NCI-H446 treated with DMSO at 0.1 percent for 48 hours (cell line): ENCODE measurements at regions not wholly inside any gene's neighbourhood (a gene's known extent, or its start where the extent isn't known, plus 50 kb on each side); places are given as distances from the start of the nearest gene placed in this dataset.

Experiments
- DNase-seq: peaks from one replicate; lab custom pipeline; 2025; lab: John Stamatoyannopoulos, UW

GRCh38 chr20:60999250-60999649 lies 252.8 kb upstream of the CDH4 start:
- DNase-seq = no peak

DNA sequence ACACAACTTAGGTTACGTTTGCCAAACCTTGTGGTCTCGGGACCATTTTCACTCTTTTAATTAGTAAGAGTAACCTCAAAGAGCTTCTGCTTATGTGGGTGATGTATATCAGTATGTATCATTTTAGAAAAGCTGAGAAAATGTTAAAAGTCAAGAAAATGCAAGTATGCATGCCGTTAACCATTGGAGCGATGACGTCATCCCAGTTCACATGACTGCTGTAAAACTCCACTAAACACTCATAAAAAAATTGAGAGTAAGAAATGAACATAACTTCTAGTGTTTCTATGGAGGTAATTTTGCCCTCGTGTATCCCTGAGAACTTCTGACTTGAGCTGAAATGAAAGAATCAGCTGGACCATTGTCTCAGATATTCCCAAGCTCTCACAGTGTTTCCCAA lies 250.0 kb upstream of the CDH4 start:
- no peak for DNase-seq

DNA sequence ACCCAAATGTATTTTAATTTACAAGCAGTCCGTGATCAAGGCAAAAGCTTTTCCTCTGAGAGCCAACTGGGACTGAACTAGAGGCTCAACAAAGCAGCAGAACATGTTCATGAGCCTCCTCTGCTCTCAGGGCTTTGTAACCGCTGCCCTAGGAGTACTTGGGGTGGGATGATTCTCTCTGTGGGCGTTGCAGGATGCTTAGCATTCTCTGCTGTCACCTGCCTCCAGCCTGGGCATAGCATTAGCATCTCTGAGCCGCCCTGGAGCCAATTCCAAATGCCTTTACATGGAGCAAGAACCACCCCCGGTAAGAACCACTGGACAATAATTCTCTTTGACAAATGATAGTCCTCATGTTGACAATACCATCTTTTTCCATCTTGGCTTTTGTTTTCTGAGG lies 237.6 kb upstream of the CDH4 start:
- no peak for DNase-seq

DNA sequence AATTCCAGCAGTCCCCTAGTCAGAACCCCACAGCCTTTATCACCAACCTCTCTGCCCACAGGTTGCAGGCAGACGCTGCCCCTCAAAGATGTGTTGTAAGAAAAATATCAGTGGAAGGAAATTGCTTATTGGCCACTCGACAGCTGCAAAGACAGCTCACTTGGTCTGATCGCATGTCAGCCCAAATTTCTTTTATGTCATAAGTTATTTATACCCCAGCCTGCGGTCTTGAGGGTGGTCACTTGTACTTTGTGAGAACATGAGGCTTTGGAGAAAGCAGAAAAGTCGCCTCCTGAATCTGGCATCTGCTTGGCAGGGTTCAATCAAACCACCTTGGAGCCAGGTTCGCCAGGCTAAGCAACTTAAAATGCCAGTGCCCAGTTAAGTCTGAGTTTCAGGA lies 236.5 kb upstream of the CDH4 start:
- DNase-seq = no peak

- no peak for DNase-seq
These were observed 232.7 kb upstream of the CDH4 start for GRCh38 chr20:61019322-61019721.

- DNase-seq = no peak
These were observed 228.4 kb upstream of the CDH4 start for GRCh38 chr20:61023612-61024011.

GRCh38 chr20:61024390-61024789 lies 227.7 kb upstream of the CDH4 start:
- no peak for DNase-seq

DNA sequence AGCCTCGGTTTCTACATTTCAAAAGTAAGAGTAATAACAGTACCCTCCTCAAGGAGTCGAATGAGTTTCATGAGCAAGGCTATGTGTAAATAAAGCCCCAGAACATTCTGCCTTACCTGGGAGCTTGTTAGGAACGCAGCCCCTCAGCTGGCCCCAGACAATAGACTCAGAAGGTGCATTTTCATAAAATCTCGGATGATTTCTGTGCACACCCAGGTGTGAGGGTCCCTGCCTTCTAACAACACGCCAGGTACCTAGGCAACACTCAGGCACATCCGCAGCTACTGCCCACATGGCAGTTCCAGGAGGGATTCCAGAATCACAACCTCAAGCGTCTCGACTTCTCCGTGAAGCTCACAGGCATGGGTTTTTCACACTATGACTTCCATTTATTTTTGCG lies 226.5 kb upstream of the CDH4 start:
- DNase-seq = no peak

DNA sequence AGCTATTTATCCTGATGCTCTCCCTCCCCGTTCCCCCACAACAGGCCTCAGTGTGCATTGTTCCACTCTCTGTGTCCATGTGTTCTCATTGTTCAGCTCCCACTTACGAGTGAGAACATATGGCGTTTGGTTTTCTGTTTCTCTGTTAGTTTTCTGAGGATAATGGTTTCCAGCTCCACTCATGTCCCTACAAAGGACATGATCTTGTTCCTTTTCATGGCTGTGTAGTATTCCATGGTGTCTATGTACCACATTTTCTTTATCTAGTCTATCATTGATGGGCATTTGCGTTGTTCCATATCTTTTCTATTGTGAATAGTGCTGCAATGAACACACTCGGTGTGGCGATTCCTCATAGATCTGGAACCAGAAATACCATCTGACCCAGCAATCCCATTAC lies 225.9 kb upstream of the CDH4 start:
- no peak for DNase-seq

- no peak for DNase-seq
These were observed 225.3 kb upstream of the CDH4 start for GRCh38 chr20:61026731-61027130.

- no peak for DNase-seq
These were observed 224.8 kb upstream of the CDH4 start for GRCh38 chr20:61027218-61027617.

GRCh38 chr20:61030130-61030529 lies 221.9 kb upstream of the CDH4 start:
- DNase-seq = no peak

- DNase-seq = no peak
These were observed 220.8 kb upstream of the CDH4 start for GRCh38 chr20:61031101-61031830.

- no peak for DNase-seq
These were observed 214.6 kb upstream of the CDH4 start for GRCh38 chr20:61037498-61037897.

- DNase-seq = no peak
These were observed 210.6 kb upstream of the CDH4 start for GRCh38 chr20:61041481-61041880.

DNA sequence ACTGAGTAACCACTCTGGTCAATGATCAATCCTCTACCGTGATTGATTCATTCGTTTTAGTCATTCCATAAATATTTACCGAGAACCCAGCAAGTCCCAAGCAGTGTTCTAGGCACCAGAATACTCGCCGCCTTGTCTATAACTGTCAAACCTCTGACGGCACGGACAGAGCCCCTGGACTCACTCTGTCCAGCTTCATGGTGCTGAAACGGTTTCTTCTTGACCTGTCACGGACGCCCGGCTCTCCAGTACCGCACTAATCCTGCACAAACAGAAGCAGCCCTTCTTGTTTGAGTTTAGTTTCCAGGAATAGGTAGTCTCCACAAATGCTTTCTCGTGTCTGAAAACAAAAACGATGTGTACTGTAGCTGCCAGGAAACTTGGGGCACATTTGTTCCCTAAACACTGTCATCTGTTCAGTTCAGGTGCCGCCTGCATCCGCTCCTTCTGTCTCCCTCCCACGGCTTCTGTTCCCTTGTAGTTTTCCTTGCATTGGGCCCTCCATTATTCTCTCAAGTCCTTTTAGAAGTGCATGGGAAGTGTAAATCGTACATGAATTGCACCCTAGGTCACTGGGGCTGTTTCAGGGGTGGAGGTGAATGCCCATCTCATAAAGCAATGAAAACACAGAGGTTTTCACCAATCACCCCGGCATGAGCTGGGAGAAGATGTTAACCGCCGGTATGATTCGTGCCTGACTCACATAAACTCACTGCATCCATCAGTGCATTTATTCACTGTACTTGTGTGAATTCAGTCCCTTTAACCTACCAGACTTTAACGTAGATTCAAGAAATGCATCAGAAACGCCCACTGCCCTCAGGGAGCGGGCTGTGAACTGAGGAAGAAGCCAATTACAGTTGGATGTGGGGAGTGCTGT lies 209.3 kb upstream of the CDH4 start:
- no peak for DNase-seq

DNA sequence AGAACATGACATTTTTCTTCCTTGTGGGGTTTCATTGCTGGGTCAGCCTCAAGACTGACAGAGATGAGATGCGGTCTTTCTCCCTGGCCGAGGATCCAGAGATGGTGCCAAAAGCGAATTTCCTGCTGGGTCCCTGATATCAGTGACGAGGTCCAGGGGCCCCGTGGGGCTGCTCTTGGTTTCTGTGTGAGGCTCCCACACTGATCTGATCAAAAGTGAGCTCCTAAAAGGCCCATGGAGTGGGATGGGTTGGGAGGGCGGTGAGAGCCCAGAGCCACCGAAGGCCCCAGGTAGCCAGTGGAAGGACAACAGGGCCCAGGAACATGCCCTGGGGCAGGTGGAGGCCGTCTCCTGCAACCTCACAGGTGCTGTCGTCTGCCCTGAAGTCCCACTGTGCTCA lies 208.4 kb upstream of the CDH4 start:
- no peak for DNase-seq

DNA sequence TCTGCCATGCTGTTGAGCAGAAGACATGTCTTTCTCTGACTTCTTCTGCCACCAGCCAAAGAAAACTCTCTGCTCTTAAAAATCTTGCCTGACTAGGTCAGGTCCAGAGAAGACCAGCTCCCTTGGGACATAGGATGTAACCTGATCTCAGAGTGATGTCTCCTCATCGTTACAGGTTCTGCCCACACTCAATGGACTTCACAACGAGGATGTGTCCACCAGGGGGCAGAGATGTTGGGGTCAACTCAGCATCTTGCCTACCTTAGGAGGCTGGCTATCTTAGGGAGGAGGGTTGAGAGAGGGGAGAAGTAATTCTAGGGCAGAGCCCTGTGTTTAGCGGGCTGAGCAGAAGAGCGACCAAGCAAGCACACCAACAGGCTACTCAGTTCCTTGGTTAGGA lies 207.6 kb upstream of the CDH4 start:
- DNase-seq = no peak

DNA sequence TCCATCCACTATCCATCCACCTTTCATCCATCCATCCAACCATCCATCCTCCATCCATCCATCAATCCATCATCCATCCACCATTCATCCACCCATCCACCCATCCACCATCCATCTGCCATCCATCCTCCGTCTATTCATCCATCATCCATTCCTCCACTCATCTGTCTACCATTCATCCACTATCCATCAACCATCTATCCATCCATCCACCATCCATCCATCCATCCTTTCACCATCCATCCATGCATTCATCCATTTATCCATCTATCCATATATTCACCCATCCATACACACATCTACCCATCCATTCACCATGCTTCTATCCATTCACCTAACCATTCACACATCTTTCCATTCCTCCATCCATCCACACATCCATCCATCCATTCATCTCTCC lies 207.0 kb upstream of the CDH4 start:
- no peak for DNase-seq

DNA sequence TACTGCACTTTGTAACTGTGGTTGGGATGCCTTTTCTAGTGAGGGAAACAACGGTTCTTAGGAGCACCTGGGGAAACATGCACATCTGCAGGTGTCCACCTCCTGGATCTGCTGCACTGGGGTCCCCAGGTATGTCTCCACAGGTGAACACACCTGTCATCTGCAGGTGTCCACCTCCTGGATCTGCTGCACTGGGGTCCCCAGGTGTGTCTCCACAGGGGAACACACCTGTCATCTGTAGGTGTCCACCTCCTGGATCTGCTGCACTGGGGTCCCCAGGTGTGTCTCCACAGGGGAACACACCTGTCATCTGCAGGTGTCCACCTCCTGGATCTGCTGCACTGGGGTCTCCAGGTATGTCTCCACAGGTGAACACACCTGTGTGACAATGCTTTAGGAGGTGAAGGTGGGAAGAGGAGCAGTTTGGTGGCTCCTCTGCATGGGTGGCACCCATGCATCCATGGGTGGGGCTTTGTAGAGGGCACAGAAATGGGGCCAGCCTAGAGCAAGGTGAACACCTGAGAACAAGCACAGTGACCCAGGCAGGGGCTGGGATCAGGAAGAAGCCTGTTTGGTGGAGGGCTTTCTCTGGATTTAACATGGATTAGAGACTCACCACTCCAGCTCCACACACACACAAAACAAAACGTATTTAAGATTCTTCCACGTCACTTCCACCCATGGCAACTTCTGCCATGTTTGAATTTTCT lies 206.0 kb upstream of the CDH4 start:
- DNase-seq = no peak

DNA sequence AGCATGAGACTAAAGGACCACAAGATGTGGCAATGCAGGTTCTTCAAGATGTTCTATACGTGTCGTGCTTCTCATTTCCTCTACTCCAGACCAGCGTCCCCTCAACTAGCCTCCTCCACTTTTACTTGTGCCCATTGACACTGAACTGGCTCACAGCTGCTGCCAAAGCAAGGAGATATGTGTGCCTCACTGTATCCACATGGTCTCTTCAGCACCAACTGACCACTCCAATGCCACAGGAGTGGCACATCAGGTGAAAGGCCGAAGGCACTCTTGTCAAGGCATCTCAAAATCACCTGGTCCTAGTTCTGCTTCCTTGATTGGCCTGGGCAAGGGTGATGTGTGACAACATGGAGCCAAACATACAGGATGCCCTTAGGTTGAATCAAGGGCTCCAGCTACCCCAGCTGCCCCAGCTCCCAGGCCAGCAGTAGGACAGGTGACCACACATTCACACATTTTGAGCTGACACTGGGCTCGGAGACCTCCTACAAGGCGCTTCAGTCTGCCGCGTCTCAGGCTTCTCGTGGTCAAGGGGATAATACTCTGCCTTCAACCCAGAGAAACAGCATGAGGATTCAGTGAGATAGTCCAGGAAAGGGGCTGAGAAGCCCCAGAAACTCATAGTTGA lies 205.2 kb upstream of the CDH4 start:
- DNase-seq = no peak

GRCh38 chr20:61047515-61047914 lies 204.5 kb upstream of the CDH4 start:
- no peak for DNase-seq
